ENCODE measurements at regions not wholly inside any gene's neighbourhood (a gene's known extent, or its start where the extent isn't known, plus 50 kb on each side); places are given as distances from the start of the nearest gene placed in this dataset.

DNA sequence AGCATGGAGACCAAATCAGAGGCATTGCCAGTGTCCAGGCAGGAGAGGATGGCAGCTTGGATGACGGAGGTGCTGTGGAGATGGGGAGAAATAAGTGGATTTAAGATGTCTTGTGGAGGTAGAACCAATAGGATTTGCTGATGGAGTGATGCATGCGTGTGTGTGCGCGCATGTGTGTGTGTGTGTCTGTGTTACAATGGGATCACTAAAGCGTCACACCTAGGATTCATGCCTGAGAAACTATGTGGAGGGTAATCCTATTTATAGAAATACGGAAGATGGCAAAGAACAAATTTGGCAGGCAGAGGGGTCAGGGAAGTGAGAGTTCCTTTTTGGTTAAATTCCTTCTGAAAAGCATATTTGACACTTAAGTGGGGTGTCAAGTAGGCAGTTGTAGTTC, 64.8 kb upstream of the ARL8B start:
- no peak overlapping the region for H3K4me3 Mint-ChIP-seq (ENCODE audit: unreplicated experiment)

DNA sequence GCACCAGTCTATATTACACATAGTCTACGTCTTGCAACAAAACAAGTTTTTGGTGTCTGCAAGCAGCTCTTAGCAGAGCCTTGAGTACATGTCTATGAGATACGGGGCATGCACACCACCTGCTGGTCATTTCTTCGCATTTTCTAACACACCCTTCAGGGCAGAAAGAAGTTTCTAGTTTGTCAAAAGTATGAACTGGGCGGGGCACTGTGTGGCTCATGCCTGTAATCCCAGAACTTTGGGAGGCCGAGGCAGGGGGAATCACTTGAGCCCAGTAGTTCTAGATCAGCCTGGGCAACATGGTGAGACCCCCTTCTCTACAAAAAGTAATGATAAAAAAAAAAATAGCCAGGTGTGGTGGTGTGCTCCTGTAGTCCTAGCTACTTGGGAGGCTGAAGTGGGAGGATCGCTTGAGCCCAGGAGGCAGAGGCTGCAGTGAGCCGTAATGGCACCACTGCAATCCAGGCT, 64.2 kb upstream of the ARL8B start:
- no peak overlapping the region for H3K4me3 Mint-ChIP-seq (ENCODE audit: unreplicated experiment)
- peak; percentile 61 for TF ChIP-seq CTCF (IDR thresholded peaks at IDR 0.05; ENCODE audit: partially characterized antibody, unreplicated experiment)
- H3K36me3 Mint-ChIP-seq (ENCODE audit: unreplicated experiment) = no peaks in the 10 kb centered on the region
- no peak overlapping the region for H3K27ac Mint-ChIP-seq (ENCODE audit: unreplicated experiment)
- no peaks in the 10 kb centered on the region for H3K4me1 Mint-ChIP-seq (ENCODE audit: low read depth, unreplicated experiment)
- DNase-seq = peak; percentile 34
- no peaks in the 10 kb centered on the region for H3K9me3 Mint-ChIP-seq (ENCODE audit: unreplicated experiment)
- peaks cover 3% of the 10 kb centered on the region for H3K27me3 Mint-ChIP-seq (ENCODE audit: unreplicated experiment)

More for the DNA sequence above, 64.8 kb upstream of the ARL8B start:
- Mint-ChIP-seq H3K27me3 (ENCODE audit: unreplicated experiment) (peaks cover 3% of the 10 kb centered on the region), H3K4me1 (ENCODE audit: low read depth, unreplicated experiment) (no peaks in the 10 kb centered on the region), H3K27ac (ENCODE audit: unreplicated experiment) (no peak overlapping the region), H3K36me3 (ENCODE audit: unreplicated experiment) (no peaks in the 10 kb centered on the region), H3K9me3 (ENCODE audit: unreplicated experiment) (no peaks in the 10 kb centered on the region)
- TF ChIP-seq CTCF (IDR thresholded peaks at IDR 0.05; ENCODE audit: partially characterized antibody, unreplicated experiment) = no peak
- no peak for DNase-seq

DNA sequence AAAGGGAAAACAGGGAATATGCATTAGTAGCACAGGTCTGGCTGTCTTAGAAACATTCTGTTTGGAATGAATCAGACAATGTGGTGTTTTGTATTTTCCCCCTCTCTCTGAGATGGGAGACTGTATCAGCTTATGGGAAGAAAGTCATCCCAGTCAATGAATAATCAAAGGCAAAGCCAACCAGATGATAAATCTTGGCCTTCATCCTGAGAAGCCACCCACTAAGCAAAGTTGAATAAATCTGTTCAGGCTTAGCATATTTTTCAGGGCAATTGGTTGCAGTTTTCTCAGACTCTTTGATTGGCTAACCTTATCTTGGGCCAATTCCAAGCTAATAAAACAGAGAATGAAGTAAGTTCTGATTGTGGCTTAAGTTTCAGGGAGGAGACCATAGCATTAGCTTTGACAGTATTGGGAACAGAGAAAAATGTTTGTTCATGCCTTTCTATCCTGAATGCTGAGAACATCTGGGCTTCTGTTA, 63.6 kb upstream of the ARL8B start:
- no peaks in the 10 kb centered on the region for H3K36me3 Mint-ChIP-seq (ENCODE audit: unreplicated experiment)
- H3K27ac Mint-ChIP-seq (ENCODE audit: unreplicated experiment) = no peak overlapping the region
- peaks cover 3% of the 10 kb centered on the region for H3K27me3 Mint-ChIP-seq (ENCODE audit: unreplicated experiment)
- TF ChIP-seq CTCF (IDR thresholded peaks at IDR 0.05; ENCODE audit: partially characterized antibody, unreplicated experiment) = no peak
- no peaks in the 10 kb centered on the region for H3K4me1 Mint-ChIP-seq (ENCODE audit: low read depth, unreplicated experiment)
- H3K9me3 Mint-ChIP-seq (ENCODE audit: unreplicated experiment) = no peaks in the 10 kb centered on the region
- DNase-seq = no peak
- H3K4me3 Mint-ChIP-seq (ENCODE audit: unreplicated experiment) = no peak overlapping the region

DNA sequence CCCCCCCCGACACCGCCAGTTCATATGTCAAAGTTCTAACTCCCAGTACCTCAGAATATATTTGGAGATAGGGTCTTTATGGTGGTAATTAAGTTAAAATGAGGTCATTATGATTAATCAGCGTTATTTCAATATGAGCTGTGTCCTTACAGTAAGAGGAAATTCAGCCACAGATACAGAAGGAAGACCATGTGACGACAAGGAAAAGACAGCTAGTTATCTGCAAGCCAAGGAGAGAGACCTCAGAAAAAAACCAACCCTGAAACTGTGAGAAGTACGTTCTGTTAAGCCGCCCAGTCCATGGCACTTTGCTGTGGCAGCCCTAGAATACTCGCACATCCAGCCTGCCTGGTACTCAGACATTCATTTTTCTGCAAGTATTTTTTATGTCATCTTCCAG, 62.3 kb upstream of the ARL8B start:
- H3K9me3 Mint-ChIP-seq (ENCODE audit: unreplicated experiment) = no peaks in the 10 kb centered on the region
- no peak overlapping the region for H3K27ac Mint-ChIP-seq (ENCODE audit: unreplicated experiment)
- no peaks in the 10 kb centered on the region for H3K36me3 Mint-ChIP-seq (ENCODE audit: unreplicated experiment)
- H3K4me3 Mint-ChIP-seq (ENCODE audit: unreplicated experiment) = no peak overlapping the region
- no peaks in the 10 kb centered on the region for H3K4me1 Mint-ChIP-seq (ENCODE audit: low read depth, unreplicated experiment)
- no peak for TF ChIP-seq CTCF (IDR thresholded peaks at IDR 0.05; ENCODE audit: partially characterized antibody, unreplicated experiment)
- no peaks in the 10 kb centered on the region for H3K27me3 Mint-ChIP-seq (ENCODE audit: unreplicated experiment)
- DNase-seq = no peak

DNA sequence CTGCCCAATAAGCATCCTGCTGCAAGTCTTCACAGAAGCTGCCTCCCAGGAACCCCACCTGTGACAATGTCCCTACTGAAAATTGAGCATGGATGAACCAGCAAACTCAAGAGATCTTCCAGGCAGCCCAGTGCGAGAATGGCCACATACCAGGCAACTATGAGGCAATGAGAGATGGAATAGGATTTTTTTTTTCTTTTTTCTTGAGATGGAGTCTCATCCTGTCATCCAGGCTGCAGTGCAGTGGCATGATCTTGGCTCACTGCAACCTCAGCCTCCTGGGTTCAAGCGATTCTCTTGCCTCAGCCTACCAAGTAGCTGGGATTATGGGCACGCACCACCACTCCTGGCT, 60.9 kb upstream of the ARL8B start:
- Mint-ChIP-seq H3K4me1 (ENCODE audit: low read depth, unreplicated experiment) (no peaks in the 10 kb centered on the region), H3K9me3 (ENCODE audit: unreplicated experiment) (no peaks in the 10 kb centered on the region), H3K27me3 (ENCODE audit: unreplicated experiment) (no peaks in the 10 kb centered on the region), H3K4me3 (ENCODE audit: unreplicated experiment) (no peak overlapping the region), H3K36me3 (ENCODE audit: unreplicated experiment) (no peaks in the 10 kb centered on the region), H3K27ac (ENCODE audit: unreplicated experiment) (no peak overlapping the region)
- TF ChIP-seq CTCF (IDR thresholded peaks at IDR 0.05; ENCODE audit: partially characterized antibody, unreplicated experiment) = no peak
- no peak for DNase-seq

Measured in glutamatergic neuron (in vitro differentiated cells).